Fibroblast of the conjunctiva (primary cell): ENCODE measurements at regions not wholly inside any gene's neighbourhood (a gene's known extent, or its start where the extent isn't known, plus 50 kb on each side); places are given as distances from the start of the nearest gene placed in this dataset.
"Not testable (repeated sequence)": the region's sequence is repeated elsewhere in the genome, so short reads cannot be mapped to it uniquely, and the experiment has no call there.

Experiments used
- DNase-seq: peaks from one replicate; pipeline ENCODE4 v3.0.0-alpha.2; 2010; ENCODE audit warnings: low read depth

GRCh38 chr2:49861821-49862220 lies 707.5 kb upstream of the FSHR start:
- no peak for DNase-seq

GRCh38 chr2:49860834-49861233 lies 706.5 kb upstream of the FSHR start:
- no peak for DNase-seq

GRCh38 chr2:49860170-49860569 lies 705.9 kb upstream of the FSHR start:
- DNase-seq, result no peak

GRCh38 chr2:49858657-49859056 lies 704.3 kb upstream of the FSHR start:
- no peak for DNase-seq

- no peak for DNase-seq
These were observed 703.8 kb upstream of the FSHR start for GRCh38 chr2:49858113-49858490.

GRCh38 chr2:49857371-49858112 lies 703.2 kb upstream of the FSHR start:
- DNase-seq, result no peak

- no peak for DNase-seq
These were observed 691.4 kb upstream of the FSHR start for GRCh38 chr2:49845671-49846070.

GRCh38 chr2:49845021-49845420 lies 690.7 kb upstream of the FSHR start:
- DNase-seq, result no peak

- DNase-seq, result not testable (repeated sequence)
These were observed 689.8 kb upstream of the FSHR start for GRCh38 chr2:49844113-49844512.

- DNase-seq, result no peak
These were observed 689.0 kb upstream of the FSHR start for GRCh38 chr2:49843314-49843713.

- DNase-seq, result no peak
These were observed 686.2 kb upstream of the FSHR start for GRCh38 chr2:49840428-49840975.

GRCh38 chr2:49839818-49840217 lies 685.5 kb upstream of the FSHR start:
- no peak for DNase-seq

GRCh38 chr2:49837561-49838293 lies 683.4 kb upstream of the FSHR start:
- no peak for DNase-seq

- DNase-seq, result no peak
These were observed 681.7 kb upstream of the FSHR start for GRCh38 chr2:49836017-49836416.

- DNase-seq, result no peak
These were observed 680.1 kb upstream of the FSHR start for GRCh38 chr2:49834433-49834832.

GRCh38 chr2:49832555-49832954 lies 678.2 kb upstream of the FSHR start:
- no peak for DNase-seq

- no peak for DNase-seq
These were observed 677.5 kb upstream of the FSHR start for GRCh38 chr2:49831698-49832367.

GRCh38 chr2:49830846-49831245 lies 676.5 kb upstream of the FSHR start:
- DNase-seq, result no peak

GRCh38 chr2:49827366-49827765 lies 673.1 kb upstream of the FSHR start:
- no peak for DNase-seq

GRCh38 chr2:49813208-49813607 lies 658.9 kb upstream of the FSHR start:
- DNase-seq, result no peak

GRCh38 chr2:49812730-49813129 lies 658.4 kb upstream of the FSHR start:
- DNase-seq, result no peak

- DNase-seq, result no peak
These were observed 657.2 kb upstream of the FSHR start for GRCh38 chr2:49811502-49811901.

- DNase-seq, result no peak
These were observed 653.4 kb upstream of the FSHR start for GRCh38 chr2:49807689-49808088.
